ENCODE measurements at regions not wholly inside any gene's neighbourhood (a gene's known extent, or its start where the extent isn't known, plus 50 kb on each side); places are given as distances from the start of the nearest gene placed in this dataset.

- TF ChIP-seq CTCF (IDR thresholded peaks at IDR 0.05; ENCODE audit: low read length), result no peak
- TF ChIP-seq EZH2 (IDR thresholded peaks at IDR 0.05; ENCODE audit: borderline replicate concordance, low read length), result no peak
Observed at GRCh38 chr13:86000546-86000945, 201.3 kb upstream of the SLITRK6 start.
